Stimulated activated CD4-positive, alpha-beta T cell treated with anti-CD3 and anti-CD28 coated beads, Interleukin-15, amount 100 ng/mL, for 1 hour (primary cell): ENCODE measurements at regions not wholly inside any gene's neighbourhood (a gene's known extent, or its start where the extent isn't known, plus 50 kb on each side); places are given as distances from the start of the nearest gene placed in this dataset.

Source experiments
- DNase-seq, 2 donors: peaks; one replicate each; pipeline ENCODE4 v3.0.0-alpha.2; 2020; ENCODE audit warnings: low read depth in 1 of 2, low spot score in 1 of 2

DNA sequence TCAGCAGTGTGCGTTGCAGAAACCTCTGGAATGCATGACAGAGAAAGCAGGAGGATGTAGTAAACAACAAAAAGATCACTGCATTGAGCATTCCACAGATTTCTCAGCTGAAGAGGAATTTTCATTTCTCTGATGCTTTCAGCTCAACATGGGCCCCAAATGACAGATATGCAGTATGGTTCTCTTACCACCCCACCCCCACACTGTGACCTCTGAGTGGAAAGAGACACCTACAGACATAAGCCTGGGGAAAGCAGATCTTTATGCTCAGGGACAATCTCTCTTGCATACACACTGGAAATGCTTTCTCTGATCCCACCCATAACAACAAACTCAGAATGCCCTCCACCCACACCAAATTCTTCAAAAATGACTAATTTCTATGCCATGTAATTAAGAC, 983.7 kb upstream of the LCORL start:
- DNase-seq, result no peak

- DNase-seq, result no peak
Measured at GRCh38 chr4:19002170-19002569, 980.6 kb upstream of the LCORL start.

- DNase-seq, result no peak
Measured at GRCh38 chr4:18999595-18999994, 978.0 kb upstream of the LCORL start.

DNA sequence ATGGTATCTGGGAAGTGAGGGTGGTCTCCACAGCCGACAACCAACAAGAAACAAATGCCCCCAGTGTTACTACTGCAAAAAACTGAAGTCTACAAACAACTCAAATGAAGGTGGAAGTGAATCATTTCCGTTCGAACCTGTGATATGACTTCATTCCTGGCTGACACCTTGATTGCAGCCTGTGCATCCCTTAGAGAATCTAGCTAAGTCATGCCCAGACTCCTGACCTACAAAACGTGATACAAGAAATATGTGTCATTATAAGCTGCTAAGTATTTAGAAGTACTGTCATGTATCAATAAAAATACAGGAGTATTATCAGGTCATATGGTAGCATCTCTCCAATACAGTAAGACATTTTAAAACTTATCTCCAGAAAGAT, 959.7 kb upstream of the LCORL start:
- DNase-seq, result no peak

- no peak for DNase-seq
Measured at GRCh38 chr4:18980516-18981233, 959.1 kb upstream of the LCORL start.

DNA sequence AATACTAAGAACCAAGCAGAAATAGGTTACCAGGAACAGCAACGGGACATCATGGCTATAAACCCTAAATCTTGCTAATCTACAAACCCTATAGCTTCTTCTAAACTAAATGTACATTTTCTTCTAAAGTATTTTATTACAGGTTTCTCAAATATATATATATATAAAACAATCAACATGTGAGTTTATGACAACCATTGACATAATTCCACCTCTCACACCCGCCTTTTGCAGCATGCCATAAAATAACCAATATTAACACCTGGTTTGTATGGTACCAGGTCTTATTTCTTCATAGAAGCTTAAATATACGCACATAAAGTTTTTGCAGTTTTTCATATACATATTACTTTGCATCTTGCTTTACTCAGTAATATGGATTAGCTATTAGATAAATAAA, 955.3 kb upstream of the LCORL start:
- no peak for DNase-seq

DNA sequence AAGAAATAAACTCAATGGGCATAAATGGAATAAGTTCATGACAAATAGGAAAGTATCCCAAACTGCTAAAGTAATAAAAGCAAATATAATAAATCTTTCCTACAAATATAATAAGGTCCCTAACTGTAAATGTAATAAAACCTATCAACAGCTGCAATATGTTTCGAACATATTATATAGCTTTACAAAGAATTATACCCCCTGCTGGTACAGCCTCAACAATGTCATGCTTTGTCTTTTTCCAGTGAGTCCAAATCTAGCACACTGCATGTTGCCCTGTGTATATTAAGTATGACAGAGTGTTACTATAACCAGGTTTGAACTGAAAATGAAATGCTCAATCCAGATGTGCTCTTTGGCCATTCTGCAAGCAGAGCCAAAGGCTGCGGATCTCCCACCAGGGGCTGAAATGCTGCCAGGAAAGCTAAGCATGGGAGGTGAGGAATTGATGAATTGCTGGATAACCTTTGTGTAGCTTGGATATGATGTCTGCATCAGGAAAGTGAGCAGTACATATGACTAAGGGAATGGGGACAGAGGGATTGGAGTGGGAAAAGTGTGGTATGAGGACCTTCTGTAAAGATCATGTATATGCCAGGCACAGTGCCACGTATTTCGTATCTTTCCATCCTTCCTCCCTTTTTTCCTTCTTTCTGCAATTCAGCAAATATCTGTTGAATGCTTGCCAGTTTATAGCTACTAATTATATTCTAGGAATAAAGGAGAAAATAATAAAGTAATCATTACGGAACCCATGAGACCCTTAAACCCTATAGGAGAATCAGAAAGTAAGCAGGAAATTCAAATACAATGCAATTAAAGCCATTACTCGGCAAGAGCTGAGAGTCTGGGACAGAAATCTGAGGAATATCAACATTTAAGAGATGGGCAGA, 954.6 kb upstream of the LCORL start:
- DNase-seq, result no peak

DNA sequence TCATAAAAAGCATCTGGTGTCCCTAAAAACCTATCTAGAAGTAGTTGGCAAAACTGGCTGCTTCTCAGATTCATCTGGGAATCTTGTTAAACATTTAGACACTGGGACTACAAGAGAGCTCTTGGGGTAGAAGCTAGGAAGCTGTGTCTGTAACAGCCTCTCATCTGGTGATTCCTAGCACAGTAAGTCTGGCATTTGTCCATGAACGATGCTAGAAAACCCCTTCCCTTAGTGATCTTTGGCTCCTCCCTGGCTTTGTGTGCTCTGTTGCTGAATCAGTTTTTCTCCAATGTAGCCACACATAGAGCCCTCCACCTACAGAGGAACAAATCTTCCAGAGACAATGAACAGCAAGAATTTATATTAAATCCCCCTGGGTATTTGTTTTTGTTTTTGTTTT, 951.7 kb upstream of the LCORL start:
- DNase-seq, result no peak

DNA sequence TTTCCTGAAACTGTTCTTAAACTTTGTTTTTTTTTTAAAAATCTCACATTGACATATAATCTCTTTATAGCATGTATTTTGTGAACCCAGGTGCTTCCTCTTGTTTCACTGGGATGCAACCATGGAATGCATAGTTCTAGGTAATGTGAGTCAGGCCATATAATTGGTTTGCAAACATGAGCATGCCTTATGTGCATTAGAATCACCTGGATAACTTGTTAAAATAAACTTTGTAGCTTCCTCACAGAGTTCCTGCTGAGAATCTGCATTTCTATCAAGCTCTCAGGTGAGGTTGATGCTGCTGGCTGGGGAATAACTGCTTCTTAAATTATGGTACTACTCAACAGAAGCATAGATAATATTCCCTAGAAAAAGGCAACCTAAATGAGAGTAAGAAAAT, 940.3 kb upstream of the LCORL start:
- no peak for DNase-seq

- DNase-seq, result no peak
Measured at GRCh38 chr4:18961266-18961665, 939.7 kb upstream of the LCORL start.

DNA sequence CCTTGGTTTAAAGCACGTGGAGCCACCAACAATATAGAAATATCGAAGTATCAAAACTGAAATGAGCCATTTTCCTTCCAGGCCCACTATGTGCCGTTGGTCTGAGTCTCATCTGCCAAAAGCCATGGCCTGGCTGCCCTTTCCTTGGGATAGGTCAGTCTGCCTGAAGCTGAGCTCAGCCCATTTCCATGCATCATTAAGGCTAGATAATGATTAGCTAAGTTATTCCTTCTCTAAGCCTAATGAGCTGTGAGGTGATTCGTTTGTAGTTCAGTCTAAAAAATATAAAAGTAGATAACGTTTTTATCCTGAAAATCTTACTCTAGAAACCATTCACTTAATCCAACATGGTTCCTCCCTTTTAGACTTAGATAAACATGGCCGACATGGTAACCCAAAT, 936.2 kb upstream of the LCORL start:
- no peak for DNase-seq

DNA sequence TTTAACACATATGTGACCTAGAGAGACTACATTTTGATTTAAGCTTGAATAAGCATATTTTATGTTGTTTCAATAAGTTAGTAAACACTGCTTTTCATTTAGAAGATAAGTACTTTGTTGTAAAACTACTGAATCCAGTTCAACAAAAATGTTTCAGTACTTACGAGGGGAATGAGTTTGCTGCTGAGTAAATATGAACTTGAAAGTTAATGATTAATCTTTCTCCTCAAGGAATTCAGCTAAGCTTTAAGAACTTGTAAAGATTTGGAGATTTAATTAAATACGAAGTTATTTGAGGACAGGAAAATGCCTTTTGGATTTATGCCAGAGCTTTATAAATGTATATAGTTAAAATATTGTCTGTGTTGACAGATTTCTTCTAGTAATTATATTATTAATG, 933.0 kb upstream of the LCORL start:
- DNase-seq, result no peak

- DNase-seq, result no peak
Measured at GRCh38 chr4:18953613-18954012, 932.1 kb upstream of the LCORL start.

- DNase-seq, result no peak
Measured at GRCh38 chr4:18945464-18945863, 923.9 kb upstream of the LCORL start.

GRCh38 chr4:18942874-18943273, 921.3 kb upstream of the LCORL start:
- DNase-seq, result no peak

- no peak for DNase-seq
Measured at GRCh38 chr4:18938343-18939099, 917.0 kb upstream of the LCORL start.

DNA sequence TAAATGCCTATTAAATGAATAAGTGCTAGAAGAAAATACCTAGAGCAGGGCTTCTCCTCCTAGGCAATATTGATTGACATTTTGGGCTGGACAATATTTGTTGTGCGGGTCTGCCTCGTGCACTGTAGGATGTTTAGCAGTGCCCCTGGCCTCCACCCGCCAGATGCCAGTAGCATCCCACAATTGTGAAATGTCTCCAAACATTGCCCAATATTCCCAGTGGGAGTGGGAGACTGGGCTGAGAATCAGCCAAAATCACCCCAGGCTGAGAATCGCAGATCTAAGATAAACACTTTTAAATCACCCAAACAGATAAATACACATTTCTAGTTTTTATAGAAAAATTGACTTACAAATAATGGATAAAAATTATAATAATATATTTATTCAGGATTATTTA, 916.2 kb upstream of the LCORL start:
- no peak for DNase-seq

GRCh38 chr4:18937080-18937479, 915.5 kb upstream of the LCORL start:
- DNase-seq, result no peak

- no peak for DNase-seq
Measured at GRCh38 chr4:18935659-18936345, 914.2 kb upstream of the LCORL start.

DNA sequence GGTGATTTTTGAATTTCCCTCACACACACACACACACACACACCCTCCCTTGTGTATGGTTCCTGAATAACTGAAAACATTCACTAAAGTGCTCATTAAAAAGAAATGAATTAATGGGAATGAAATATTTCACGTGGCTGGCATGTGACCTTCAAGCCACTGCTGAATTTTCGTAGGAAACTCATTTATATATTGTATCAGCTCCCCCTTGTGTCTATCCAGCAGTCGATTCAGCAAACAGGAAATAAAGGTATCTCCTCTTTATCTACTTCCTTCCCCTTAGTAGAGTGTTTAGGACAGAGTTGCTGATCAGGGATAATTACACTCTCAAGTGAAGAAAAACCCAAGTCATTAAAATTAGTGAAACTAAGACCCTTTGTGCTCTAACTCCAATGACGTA, 912.6 kb upstream of the LCORL start:
- no peak for DNase-seq

- DNase-seq, result no peak
Measured at GRCh38 chr4:18932730-18933339, 911.3 kb upstream of the LCORL start.
